GF-D8 (cell line): ENCODE measurements at regions not wholly inside any gene's neighbourhood (a gene's known extent, or its start where the extent isn't known, plus 50 kb on each side); places are given as distances from the start of the nearest gene placed in this dataset.

Experiments
- DNase-seq: peaks from one replicate; lab custom pipeline; 2025; lab: John Stamatoyannopoulos, UW

- DNase-seq: no peak
Observed at GRCh38 chr4:3683744-3684421, 82.3 kb upstream of the ADRA2C start.

GRCh38 chr4:3683077-3683743, 83.0 kb upstream of the ADRA2C start:
- no peak for DNase-seq

DNA sequence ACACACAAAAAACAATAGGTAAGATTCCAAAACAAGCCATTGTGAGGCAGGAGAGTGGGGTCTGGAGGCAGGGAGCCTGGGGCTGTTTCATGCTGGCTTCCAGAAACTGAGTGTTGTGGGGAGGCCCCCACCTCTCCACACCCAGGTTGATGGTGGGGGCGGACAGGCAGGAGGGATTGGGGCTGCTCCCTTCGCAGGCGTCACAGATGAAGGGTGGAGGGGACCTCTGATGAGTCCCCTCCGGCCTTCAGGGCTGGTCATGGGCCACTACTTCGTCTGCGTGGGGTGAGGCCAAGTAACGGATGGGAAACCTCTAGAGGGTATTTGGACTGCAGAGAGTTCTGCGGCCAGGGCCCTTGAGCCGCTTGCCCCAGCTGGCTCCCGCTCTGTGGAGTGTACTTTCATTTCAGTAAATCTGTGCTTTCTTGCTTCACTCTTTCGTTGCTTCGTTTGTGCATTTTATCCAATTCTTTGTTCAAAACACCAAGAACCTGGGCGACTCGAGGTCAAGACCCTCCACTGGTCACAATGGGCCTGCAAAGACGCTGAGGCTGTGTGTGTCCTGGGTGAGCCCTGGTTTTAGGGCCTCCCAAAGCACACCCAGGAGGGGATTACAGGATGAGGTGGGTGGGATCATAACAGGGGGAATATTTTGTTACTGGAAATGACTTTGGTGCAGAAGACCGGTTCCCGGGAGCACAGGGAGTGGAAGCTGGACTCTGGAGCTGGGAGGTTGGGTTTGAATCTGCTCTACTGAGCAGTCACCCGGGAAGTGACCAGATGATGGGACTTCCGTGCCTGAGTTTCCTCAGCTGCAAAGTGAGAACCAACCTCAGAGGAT, 83.7 kb upstream of the ADRA2C start:
- DNase-seq: no peak

DNA sequence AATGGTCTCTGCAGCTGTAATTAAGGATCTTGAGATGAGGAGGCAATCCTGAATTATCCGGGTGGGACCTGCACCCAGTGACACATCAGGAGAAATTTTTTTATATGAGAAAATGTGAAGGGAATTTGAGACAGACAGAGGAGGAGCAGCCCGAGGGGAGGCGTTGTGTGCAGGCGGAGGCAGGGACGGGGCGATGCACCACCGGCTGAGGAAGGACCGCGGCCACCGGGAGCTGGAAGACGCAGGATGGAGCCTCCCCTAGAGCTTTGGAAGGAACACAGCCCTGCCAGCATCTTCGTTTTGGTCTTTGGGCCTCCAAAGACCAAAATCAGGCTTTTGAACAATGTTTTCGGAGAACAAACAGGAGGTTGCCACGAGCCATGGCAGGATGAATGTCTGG, 85.0 kb upstream of the ADRA2C start:
- DNase-seq: no peak

DNA sequence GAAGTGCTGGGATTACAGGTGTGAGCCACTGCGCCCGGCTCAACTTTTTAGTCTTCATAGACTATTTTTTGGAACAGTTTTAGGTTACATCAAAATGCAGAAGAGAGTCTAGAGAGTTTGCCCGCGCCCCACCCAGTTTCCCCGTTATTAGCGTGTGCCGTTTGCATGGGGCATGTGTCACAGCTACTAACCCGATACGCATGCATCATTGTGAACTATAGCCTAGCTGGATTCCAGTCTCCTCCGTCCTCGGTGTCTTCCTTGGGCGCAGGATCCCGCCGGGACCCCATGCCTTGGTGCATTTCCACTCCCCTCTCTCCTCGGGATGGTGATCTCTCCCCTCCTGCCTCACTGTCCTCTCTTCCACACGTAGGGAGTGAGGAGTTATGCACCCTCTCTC, 85.5 kb upstream of the ADRA2C start:
- DNase-seq: no peak

DNA sequence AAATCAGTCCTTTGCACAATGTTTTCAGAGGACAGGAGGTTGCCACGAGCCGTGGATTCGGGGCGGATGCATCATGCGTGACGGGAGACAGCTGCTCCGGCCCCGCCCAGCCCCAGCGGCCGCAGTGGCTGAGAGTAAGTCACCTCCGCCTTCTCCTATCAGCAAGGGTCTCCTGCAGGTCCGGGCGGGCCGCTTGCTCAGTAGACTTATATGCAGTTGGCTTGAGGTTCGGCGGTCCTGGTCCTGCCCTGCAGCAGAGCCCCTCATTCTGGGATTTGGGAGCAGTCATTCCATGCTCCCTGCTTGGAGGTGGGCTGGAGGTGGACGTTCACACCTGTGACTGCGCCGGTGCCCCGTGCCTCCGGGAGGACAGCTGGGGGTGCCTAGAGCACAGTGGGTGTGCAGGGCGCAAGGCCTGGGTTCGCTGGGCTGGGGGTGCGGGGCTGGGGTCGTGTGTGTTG, 86.3 kb upstream of the ADRA2C start:
- no peak for DNase-seq

GRCh38 chr4:3679071-3679825, 86.9 kb upstream of the ADRA2C start:
- DNase-seq: no peak

DNA sequence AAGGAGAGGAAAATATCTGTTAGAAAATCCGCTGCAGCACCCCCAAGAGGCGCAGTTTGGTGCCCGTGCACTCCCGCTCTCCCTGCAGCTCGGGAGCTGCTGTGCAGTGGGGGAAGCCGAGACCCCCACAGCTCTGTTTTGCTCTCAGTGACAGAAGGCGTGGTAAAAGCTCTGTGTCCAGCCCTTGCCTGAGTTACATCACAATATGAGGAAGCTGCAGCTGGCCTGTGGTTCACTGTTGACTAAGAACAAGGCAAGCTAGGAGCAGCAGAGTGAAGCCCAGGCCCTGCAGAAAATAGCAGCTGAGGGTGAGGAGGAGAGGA, 88.5 kb upstream of the ADRA2C start:
- DNase-seq: peak; percentile 43

DNA sequence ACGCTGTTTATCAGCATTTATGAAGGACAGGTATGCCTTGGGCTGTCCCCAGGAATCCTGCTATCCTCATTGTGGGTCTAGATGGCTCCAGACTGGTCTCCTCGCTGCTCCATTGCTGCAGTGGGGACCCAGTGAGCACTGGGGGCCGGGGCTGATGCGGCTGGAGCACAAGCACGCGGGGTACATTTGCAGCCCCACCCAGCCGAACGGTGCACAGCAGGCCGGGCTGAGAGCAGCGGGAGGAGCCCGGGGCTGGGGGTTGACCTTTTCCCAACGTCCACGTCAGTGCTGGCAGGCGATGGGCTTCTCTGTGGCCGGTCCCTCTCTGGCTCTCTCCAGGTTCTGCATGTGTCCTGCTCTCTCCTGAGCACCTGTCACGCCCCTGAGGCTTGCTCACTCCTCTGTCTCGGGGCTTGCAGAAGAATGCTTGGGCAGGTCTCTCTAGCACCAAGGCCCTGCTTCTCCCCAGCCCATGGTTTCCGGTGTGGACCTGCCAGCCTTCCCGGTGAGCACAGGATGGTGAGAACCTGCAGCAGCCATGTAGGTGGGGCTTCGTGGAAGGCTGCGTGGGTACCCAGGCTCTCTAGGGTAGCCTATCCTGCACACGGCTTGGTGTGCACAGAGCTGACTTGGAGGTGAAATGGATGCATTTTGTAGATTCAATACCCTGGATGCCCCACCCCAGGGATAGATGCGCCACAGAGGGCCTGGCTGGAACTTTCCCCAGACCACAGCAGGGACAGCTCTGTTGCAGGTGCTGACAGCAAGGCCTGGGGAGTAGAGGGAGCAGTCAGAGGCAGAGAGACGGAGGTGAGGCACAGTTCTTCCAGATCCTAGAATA, 89.1 kb upstream of the ADRA2C start:
- no peak for DNase-seq

DNA sequence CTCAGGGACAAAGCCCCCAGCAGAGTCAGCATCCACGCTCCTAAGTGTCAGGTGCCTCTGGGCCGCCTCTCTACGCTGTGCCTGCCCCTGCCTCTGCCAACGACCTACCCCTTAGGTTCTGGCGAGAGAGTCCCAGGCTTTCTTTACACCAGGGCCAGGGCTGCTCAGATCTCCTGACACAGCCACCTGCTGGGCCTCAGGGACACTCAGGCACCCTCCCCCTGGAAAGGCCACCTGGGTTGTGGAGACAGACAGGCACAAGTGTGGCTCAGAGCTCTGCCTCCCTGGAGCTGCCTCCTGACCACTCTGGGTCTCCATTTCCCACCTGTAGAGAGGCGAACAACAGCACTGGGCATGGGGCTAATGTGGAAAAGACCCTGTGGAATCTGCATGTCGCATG, 90.0 kb upstream of the ADRA2C start:
- no peak for DNase-seq

DNA sequence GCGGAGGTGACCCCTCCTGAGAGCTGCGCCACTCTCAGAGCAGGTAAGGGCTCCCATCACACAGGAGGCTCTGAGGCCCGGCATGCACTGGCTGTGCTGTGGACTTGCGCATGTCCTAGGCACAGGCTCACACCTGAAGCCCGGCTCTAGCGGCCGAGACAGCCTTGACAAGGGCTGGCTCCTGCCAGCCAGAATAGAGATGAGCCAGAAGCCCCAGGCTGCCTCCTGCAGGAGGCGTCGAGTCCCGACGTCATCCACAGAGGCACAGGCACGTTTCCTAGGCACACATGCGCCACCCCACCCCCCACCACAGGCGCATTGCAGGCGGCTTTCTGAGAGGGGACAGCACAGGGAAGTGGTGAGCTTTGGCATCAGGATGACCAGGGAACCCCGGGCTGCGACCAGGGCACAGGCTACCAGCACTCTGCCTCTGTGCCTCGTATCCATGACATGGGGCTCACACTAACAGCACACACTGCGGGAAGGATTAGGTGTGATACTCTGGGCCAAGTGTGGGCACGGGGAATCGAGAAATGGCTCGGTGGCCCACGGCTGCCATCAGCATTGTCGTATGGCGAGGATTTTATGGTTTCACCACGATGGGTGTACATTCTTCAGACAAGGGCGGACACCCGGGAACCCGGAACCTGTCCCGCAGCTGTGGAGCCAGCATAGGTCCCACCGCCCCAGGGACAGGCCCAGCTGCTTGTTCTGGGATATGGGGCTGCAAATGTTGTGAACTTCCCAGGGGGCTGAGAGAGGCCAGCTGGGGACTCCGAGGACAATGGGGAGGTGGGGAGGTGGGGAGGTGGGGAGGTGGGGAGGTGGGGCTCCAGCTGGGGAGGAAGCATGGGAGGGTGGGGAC, 90.7 kb upstream of the ADRA2C start:
- no peak for DNase-seq

- no peak for DNase-seq
Observed at GRCh38 chr4:3674479-3674851, 91.7 kb upstream of the ADRA2C start.

GRCh38 chr4:3673716-3674478, 92.3 kb upstream of the ADRA2C start:
- no peak for DNase-seq

DNA sequence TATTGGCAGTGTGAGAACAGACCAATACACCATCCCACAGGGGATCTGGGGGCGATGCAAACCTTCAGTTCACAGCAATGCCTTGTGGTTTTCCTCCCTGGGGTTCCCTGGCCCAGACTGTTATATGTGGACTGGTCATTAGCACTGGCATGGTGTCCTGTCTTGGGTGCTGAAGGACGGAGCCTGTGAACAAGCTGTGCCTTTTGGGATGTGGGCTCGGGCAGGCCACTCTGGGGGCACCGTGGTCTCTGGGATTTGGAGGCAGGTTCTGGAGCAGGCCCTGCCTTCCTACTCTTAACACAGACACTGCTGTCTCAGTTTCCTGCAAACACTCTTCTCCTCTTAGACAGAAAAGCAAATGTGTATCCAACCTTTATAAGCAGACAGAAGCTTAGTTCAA, 93.0 kb upstream of the ADRA2C start:
- no peak for DNase-seq

- DNase-seq: no peak
Observed at GRCh38 chr4:3672465-3672831, 93.7 kb upstream of the ADRA2C start.

GRCh38 chr4:3671571-3672464, 94.4 kb upstream of the ADRA2C start:
- no peak for DNase-seq

DNA sequence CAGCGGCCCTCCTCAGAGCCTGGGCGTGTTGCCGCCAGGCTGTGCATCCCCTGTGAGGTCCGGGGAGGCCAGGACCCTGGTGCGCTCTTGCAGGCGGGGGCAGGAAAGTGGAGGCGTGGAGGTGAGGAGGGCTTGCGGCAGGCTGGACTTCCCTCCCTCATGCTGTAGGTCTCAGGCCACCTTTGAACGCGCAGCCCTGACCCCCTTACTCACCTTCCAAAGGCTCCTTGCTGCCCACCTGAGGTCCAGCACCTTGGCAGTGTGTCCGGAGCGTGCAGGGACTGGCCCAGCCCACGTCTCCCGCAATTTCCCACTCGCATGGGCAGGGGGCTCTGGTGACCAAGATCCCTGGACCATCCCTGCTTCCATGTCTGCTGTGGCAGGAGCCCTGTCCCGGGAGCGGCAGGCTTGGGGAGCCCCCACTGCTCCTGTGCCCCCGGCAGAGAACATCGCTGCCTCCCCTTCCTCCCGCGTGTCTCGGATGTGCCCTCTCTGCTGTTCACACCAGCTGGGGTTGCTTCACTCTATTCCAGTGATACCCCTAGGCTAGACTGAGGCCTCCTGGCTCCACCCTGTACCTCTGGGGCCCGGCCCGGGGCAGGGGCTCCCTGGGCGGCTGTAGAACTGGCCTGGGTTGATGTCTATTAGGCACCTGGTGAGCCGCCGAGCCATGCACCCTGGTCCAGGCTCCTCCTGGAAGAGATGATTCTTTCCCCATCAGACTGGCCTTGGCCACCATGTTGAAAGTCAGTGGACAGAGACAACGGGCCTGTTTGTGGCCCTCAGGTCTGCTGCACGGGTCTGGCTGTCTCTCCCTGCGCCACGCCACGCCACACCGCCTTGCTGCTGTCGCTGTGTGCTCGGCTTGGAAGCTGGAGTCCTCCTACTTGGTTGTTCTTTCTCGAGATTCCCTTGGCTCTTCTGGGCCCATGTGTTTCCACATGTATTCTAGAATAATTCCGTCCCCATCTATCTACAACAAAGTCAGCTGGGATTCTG, 95.4 kb upstream of the ADRA2C start:
- DNase-seq: no peak

GRCh38 chr4:3669553-3669949, 96.6 kb upstream of the ADRA2C start:
- DNase-seq: no peak
